ENCODE measurements at regions not wholly inside any gene's neighbourhood (a gene's known extent, or its start where the extent isn't known, plus 50 kb on each side); places are given as distances from the start of the nearest gene placed in this dataset.
"Not testable (repeated sequence)": the region's sequence is repeated elsewhere in the genome, so short reads cannot be mapped to it uniquely, and the experiment has no call there.

DNA sequence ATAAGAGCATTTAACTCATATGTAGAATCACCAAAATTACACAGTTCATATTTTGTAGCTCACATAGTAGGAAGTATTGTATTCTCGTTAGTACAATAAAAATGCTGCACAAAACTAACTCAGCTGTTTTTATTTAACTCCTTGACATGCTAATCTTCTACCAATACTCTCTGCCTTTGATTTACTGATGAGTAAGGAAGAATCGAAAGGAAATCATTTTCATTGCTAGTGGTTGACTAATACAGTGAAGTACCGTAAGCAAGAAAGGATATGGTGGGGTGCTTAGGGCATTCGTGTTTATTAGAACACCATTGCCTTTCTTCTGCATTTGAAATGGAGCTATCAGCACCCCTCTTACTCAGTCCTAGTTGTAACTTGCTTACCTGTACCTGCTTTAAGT, 1239.1 kb upstream of the TENM3 start:
- no peak for DNase-seq (ENCODE audit: low read depth)

GRCh38 chr4:181006499-181007260, 1236.5 kb upstream of the TENM3 start:
- DNase-seq (ENCODE audit: low read depth): no peak

DNA sequence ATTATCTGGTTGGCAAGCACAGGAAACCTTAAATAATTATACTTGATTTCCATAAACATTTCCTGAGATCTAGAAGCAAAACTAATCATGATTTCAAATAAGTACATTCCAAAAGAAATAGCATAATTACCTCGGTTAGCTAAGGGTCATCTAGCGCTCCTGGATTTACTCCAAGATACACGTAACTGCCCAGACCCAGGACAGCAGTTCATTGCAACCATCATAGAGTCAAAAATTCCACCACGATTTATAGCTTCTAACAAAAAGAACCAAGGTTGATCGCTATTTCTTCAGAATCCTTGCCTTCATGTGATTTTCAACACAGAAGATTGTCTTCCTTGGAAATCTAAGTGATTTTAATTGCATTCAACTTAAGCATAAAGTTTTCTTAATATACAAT, 1235.5 kb upstream of the TENM3 start:
- DNase-seq (ENCODE audit: low read depth): no peak

GRCh38 chr4:181008164-181008563, 1235.0 kb upstream of the TENM3 start:
- no peak for DNase-seq (ENCODE audit: low read depth)

DNA sequence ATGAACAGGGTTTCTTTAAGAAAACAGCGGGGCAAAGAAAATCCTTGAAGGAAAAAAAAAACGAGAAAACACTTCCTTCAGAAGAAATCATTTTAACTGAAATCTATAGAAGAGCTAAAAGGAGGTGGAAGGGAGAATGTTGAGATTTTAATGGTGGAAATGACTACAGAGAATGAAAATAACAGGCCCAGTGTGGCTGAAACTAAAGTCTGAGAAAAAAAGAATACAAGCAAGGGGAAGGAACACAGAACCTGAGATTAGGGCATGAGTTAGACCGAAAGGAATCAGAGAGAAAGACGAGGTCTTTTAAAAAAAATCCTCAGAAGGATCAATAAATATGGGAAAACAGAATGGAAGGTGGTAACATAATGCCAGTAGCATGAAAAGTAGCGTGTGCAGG, 1230.0 kb upstream of the TENM3 start:
- DNase-seq (ENCODE audit: low read depth): no peak

GRCh38 chr4:181017038-181017437, 1226.2 kb upstream of the TENM3 start:
- DNase-seq (ENCODE audit: low read depth): no peak

DNA sequence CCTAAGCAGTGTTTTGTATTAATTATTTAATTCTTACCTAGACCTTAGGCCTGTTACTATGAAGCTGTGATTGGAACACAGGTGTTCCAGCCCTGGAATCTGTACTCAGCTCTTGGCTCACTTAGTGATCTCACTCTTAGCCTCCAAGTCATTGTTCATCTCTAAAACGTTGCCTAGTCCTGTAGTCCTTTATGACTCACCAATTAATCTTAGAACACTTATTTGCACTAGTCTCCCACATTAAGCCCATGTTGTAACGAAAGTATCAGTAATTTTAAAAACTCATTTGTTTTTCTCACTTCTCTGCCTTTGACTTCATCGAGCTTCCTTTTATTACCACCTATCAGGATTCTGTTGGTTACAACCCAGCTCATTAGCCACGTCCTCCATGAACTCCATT, 1224.7 kb upstream of the TENM3 start:
- DNase-seq (ENCODE audit: low read depth): no peak

DNA sequence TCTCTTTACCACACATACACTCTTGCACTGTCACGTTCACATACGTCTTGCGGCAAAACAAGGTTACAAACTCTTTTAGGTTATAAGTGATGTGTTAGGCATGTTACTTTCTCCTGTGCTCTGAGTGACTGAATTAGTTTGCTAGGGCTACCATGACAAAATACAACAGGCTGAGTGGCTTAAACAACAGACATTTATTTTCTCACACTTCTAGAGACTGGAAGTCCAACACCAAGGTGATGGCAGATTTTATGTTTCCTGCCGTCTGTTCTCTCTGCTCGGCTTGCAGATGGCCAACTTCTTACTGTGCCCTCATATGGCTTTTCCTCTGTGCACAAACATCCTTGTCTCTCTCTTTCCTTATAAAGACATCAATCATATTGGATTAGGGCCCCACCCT, 1224.3 kb upstream of the TENM3 start:
- DNase-seq (ENCODE audit: low read depth): no peak

DNA sequence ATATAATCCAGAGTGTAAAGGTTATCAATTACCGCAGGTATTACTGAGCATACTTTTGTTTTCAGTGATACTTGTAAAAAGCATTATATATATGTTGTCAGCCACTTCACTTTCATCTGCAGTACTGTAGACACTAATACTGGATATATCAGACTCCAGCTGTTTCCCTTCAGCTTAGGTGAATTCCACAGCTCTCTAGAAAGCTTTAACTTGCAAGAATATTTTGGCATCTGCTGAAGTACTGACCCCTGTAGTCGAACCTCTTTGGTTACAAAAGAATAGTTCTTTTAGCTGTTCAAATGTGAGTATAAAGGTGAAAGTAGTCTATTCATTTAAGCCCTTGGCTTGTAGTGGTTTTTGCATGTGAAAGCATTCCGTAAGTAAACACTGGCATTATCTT, 1222.7 kb upstream of the TENM3 start:
- no peak for DNase-seq (ENCODE audit: low read depth)

GRCh38 chr4:181021213-181021612, 1222.0 kb upstream of the TENM3 start:
- no peak for DNase-seq (ENCODE audit: low read depth)

GRCh38 chr4:181030135-181030921, 1212.9 kb upstream of the TENM3 start:
- not testable (repeated sequence) for DNase-seq (ENCODE audit: low read depth)

- DNase-seq (ENCODE audit: low read depth): no peak
Measured at GRCh38 chr4:181030961-181031360, 1212.2 kb upstream of the TENM3 start.

DNA sequence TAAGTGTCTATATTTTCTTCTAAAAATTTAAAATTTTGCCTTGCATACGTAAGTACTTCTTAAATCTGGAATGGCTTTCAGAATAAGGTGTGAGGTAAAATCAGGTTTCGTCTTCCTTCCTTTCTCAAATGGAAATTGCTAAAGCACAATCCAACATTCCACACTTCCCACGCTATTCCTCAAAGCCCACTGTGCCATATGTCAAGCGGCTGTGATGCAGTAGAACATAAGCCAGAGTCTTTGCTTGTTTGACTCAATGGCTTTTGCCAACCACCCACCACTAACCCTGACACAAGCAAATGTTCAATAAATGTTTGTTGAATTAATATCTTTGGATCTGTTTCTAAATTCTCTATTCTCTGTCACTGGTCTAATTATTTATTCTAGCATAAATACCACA, 1199.7 kb upstream of the TENM3 start:
- DNase-seq (ENCODE audit: low read depth): no peak

- DNase-seq (ENCODE audit: low read depth): no peak
Measured at GRCh38 chr4:181046809-181047208, 1196.4 kb upstream of the TENM3 start.

GRCh38 chr4:181051931-181052330, 1191.3 kb upstream of the TENM3 start:
- DNase-seq (ENCODE audit: low read depth): no peak

GRCh38 chr4:181061787-181062186, 1181.4 kb upstream of the TENM3 start:
- no peak for DNase-seq (ENCODE audit: low read depth)

- no peak for DNase-seq (ENCODE audit: low read depth)
Measured at GRCh38 chr4:181063212-181063611, 1180.0 kb upstream of the TENM3 start.

DNA sequence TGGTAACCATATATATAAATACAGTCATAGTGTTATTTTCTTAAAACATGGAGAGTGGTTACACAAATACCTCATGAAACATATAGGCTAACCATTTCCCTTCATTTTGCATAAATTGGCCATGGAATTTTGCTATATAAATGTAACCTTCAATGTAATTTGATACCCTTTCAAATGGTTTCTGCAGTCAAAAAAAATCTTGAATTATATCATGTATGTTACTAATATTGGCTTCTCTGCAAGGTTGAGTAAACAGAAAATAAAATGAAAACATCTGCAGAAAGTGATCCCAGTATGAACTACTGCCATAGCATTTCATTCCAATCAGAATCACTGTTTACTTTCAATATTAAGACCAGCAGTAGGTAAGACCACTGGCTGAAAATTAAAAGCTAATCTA, 1165.9 kb upstream of the TENM3 start:
- DNase-seq (ENCODE audit: low read depth): no peak

DNA sequence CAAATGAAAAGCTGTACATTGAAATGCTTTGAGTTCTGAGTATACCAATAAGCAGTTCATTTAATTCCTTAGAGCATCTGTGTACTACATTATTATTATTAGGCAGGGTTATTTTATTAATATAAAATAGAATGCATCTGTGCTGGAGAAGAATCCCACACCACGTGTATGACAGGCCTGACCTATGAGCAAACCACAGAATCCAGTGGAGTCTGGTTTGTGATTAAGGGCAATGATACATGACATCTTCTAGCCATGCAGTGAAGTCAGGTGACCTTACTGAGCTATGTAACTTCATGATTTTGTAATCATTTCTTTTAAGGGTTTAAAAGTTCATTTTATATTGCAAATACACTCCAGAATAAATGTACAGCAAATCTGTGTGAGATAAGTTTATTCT, 1165.0 kb upstream of the TENM3 start:
- no peak for DNase-seq (ENCODE audit: low read depth)

GRCh38 chr4:181083757-181084361, 1159.3 kb upstream of the TENM3 start:
- DNase-seq (ENCODE audit: low read depth): no peak

GRCh38 chr4:181085557-181085956, 1157.6 kb upstream of the TENM3 start:
- DNase-seq (ENCODE audit: low read depth): no peak

DNA sequence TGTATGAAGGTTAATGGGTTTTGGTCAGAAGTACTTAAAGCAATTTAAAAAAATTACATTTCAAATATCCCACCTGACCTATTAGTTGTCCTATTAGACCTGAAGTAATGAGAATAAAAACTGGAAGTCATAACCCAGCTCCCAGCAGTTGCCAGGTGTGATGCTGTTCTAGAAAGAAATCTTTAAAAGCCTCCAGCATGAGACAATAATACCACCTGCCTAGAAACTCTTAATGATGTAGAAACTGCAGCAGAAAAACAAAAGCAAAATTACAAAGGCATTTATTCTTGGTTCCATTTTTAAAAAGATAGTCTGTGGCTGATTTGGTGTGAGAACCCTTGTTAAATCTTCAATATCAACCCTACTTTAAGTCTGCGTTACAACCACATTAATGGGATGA, 1137.7 kb upstream of the TENM3 start:
- DNase-seq (ENCODE audit: low read depth): no peak

GRCh38 chr4:181106398-181106797, 1136.8 kb upstream of the TENM3 start:
- DNase-seq (ENCODE audit: low read depth): no peak

Data from activated T-helper 1 cell treated with Interleukin-2 at 50 U/mL for 16 hours (primary cell).